Tibial nerve (tissue), 4 donors: ENCODE measurements at regions not wholly inside any gene's neighbourhood (a gene's known extent, or its start where the extent isn't known, plus 50 kb on each side); places are given as distances from the start of the nearest gene placed in this dataset.

Experiments
- DNase-seq, 2 donors: peaks; one replicate each; pipeline ENCODE4 v3.0.0-alpha.2; 2019; ENCODE audit warnings: low spot score in 2 of 2
- H3K27ac ChIP-seq, 4 donors: fragments of 200-600 bp; sonication (generic) in 3 of 4; one replicate each; pipeline ENCODE4 v1.5.1; 2017 to 2019; ENCODE audit warnings: mild to moderate bottlenecking in 1 of 4
- H3K27me3 ChIP-seq, 2 donors: fragments of 200-600 bp; sonication (generic) in 1 of 2; one replicate each; pipeline versions ENCODE4 v1.5.1 to v1.6.0; 2017 to 2019
- H3K36me3 ChIP-seq, 3 donors: fragments of 200-600 bp; sonication (generic); one replicate each; pipeline ENCODE4 v1.5.1; 2018 to 2019
- H3K4me1 ChIP-seq, 4 donors: fragments of 200-600 bp; sonication (generic) in 3 of 4; one replicate each; pipeline ENCODE4 v1.5.1; 2017 to 2019
- H3K4me3 ChIP-seq, 4 donors: fragments of 200-600 bp; sonication (generic) in 3 of 4; one replicate each; pipeline ENCODE4 v1.5.1; 2017 to 2019; ENCODE audit warnings: mild to moderate bottlenecking in 1 of 4, moderate library complexity in 1 of 4
- H3K9me3 ChIP-seq, 4 donors: fragments of 200-600 bp; sonication (generic) in 3 of 4; one replicate each; pipeline ENCODE4 v1.5.1; 2017 to 2019
- EP300 ChIP-seq, 2 donors: sonication (generic); formaldehyde crosslinking; IDR thresholded peaks; one replicate each; pipeline ENCODE4 v1.6.1; 2017; ENCODE audit warnings: antibody characterized with exemption in 2 of 2, mild to moderate bottlenecking in 1 of 2
- POLR2A ChIP-seq, 2 donors: fragments of 450-650 bp; IDR thresholded peaks; one replicate each; pipeline ENCODE4 v1.6.1; 2017; ENCODE audit warnings: antibody characterized with exemption in 2 of 2, mild to moderate bottlenecking in 2 of 2, moderate library complexity in 2 of 2
- WGBS, 2 donors: methylation state at CpG; one replicate each; pipeline ENCODE4 v1.1.5; 2018; 5-methylcytosine and 5-hydroxymethylcytosine counted together
- TF ChIP-seq, protein P1 (sequence below), 5 experiments: fragments of 200-600 bp in 3 of 5; fragments of 450-650 bp in 2 of 5; sonication (generic) in 3 of 5; IDR thresholded peaks; one replicate each; pipeline ENCODE4 v1.5.1; 2016 to 2019; ENCODE audit warnings: antibody characterized with exemption in 5 of 5, mild to moderate bottlenecking in 3 of 5, moderate library complexity in 2 of 5

GRCh38 chr18:28357766-28358401 lies 181.0 kb upstream of the CDH2 start:
- DNase-seq: no peak
- H3K9me3 ChIP-seq: no peaks in the 10 kb centered on the region
- WGBS, 2 donors: 84 to 87% methylated on average over 6 of the region's 6 CpGs
- no peak overlapping the region for H3K27ac ChIP-seq
- no peaks in the 10 kb centered on the region for H3K27me3 ChIP-seq
- no peaks in the 10 kb centered on the region for H3K4me1 ChIP-seq
- H3K4me3 ChIP-seq: no peak overlapping the region
- TF ChIP-seq EP300 (IDR thresholded peaks at IDR 0.05) (no peak), POLR2A (IDR thresholded peaks at IDR 0.05) (no peak)
- TF ChIP-seq, protein P1, sequence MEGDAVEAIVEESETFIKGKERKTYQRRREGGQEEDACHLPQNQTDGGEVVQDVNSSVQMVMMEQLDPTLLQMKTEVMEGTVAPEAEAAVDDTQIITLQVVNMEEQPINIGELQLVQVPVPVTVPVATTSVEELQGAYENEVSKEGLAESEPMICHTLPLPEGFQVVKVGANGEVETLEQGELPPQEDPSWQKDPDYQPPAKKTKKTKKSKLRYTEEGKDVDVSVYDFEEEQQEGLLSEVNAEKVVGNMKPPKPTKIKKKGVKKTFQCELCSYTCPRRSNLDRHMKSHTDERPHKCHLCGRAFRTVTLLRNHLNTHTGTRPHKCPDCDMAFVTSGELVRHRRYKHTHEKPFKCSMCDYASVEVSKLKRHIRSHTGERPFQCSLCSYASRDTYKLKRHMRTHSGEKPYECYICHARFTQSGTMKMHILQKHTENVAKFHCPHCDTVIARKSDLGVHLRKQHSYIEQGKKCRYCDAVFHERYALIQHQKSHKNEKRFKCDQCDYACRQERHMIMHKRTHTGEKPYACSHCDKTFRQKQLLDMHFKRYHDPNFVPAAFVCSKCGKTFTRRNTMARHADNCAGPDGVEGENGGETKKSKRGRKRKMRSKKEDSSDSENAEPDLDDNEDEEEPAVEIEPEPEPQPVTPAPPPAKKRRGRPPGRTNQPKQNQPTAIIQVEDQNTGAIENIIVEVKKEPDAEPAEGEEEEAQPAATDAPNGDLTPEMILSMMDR (IDR thresholded peaks at IDR 0.05): no peak
- H3K36me3 ChIP-seq: no peaks in the 10 kb centered on the region

GRCh38 chr18:28350821-28351220 lies 173.9 kb upstream of the CDH2 start:
- WGBS, 2 donors: 81 to 82% methylated on average over 7 of the region's 7 CpGs
- Histone ChIP-seq H3K4me1 (no peaks in the 10 kb centered on the region), H3K36me3 (no peaks in the 10 kb centered on the region), H3K27ac (no peak overlapping the region), H3K27me3 (no peaks in the 10 kb centered on the region), H3K9me3 (no peaks in the 10 kb centered on the region), H3K4me3 (no peak overlapping the region)
- DNase-seq: no peak
- TF ChIP-seq, protein P1 (IDR thresholded peaks at IDR 0.05): no peak
- TF ChIP-seq POLR2A (IDR thresholded peaks at IDR 0.05) (no peak), EP300 (IDR thresholded peaks at IDR 0.05) (no peak)

DNA sequence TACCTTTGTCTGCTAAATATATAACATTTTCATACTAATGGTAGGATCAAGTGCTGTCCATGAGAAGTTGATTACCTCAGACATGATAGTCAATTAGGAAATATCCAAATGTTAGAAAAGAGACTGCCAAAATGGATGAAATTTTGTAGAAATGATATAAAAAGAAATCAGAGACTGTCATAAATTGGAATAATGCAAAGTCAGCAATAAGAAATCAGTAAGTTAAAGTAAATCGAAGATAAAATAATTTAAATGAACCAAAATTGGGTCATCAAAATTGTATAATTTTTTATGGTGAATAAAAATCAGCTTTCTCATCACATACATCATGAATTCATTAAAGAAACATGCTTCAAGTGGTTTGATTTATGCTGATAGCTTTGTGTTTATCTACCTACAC lies 165.3 kb upstream of the CDH2 start:
- WGBS, 2 donors: 83 to 86% methylated on average over 1 of the region's 1 CpG
- TF ChIP-seq, protein P1 (IDR thresholded peaks at IDR 0.05): no peak
- TF ChIP-seq EP300 (IDR thresholded peaks at IDR 0.05) (no peak), POLR2A (IDR thresholded peaks at IDR 0.05) (no peak)

GRCh38 chr18:28338316-28338715 lies 161.4 kb upstream of the CDH2 start:
- WGBS, 2 donors: 91 to 96% methylated on average over 1 of the region's 1 CpG
- TF ChIP-seq, protein P1 (IDR thresholded peaks at IDR 0.05): no peak
- no peak for TF ChIP-seq POLR2A (IDR thresholded peaks at IDR 0.05)
- no peak for TF ChIP-seq EP300 (IDR thresholded peaks at IDR 0.05)
- Histone ChIP-seq H3K4me1 (no peaks in the 10 kb centered on the region), H3K27ac (no peak overlapping the region), H3K9me3 (no peaks in the 10 kb centered on the region), H3K27me3 (no peaks in the 10 kb centered on the region), H3K36me3 (no peaks in the 10 kb centered on the region), H3K4me3 (no peak overlapping the region)
- no peak for DNase-seq

More for the DNA sequence above, 165.3 kb upstream of the CDH2 start:
- Histone ChIP-seq H3K36me3 (no peaks in the 10 kb centered on the region), H3K4me1 (no peaks in the 10 kb centered on the region), H3K27ac (no peak overlapping the region), H3K4me3 (no peak overlapping the region), H3K27me3 (no peaks in the 10 kb centered on the region), H3K9me3 (no peaks in the 10 kb centered on the region)
- DNase-seq: no peak

DNA sequence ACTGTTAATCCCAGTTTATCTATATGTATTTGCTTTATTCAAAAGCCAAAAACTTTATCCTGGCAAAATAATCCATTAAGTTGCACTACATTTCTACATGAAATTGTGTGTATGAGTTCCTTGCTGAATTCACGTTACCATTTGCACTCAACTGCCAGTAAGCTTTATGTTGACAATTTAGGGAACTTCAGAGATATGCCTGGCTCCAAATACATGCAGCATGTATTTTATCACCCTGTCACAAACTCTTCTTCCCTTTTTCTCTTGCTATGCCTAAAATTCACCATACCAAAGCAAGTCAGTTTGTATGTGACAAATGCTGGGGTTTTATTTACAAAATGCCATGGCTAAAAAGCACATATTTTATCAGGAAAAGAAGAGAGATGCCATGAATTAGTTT lies 157.6 kb upstream of the CDH2 start:
- no peak for DNase-seq
- H3K36me3 ChIP-seq: no peaks in the 10 kb centered on the region
- H3K27ac ChIP-seq: no peak overlapping the region
- H3K4me3 ChIP-seq: no peak overlapping the region
- H3K4me1 ChIP-seq: no peaks in the 10 kb centered on the region
- no peaks in the 10 kb centered on the region for H3K9me3 ChIP-seq
- 68 to 74% methylated on average over 1 of the region's 1 CpG for WGBS, 2 donors
- TF ChIP-seq, protein P1 (IDR thresholded peaks at IDR 0.05): no peak
- no peak for TF ChIP-seq EP300 (IDR thresholded peaks at IDR 0.05)
- TF ChIP-seq POLR2A (IDR thresholded peaks at IDR 0.05): no peak
- H3K27me3 ChIP-seq: no peaks in the 10 kb centered on the region
